ENCODE measurements at regions not wholly inside any gene's neighbourhood (a gene's known extent, or its start where the extent isn't known, plus 50 kb on each side); places are given as distances from the start of the nearest gene placed in this dataset.

- no peak for TF ChIP-seq CBX8 (IDR thresholded peaks at IDR 0.05)
- TF ChIP-seq ELK1 (IDR thresholded peaks at IDR 0.05; ENCODE audit: low read depth, low read length) = no peak
- TF ChIP-seq POLR2AphosphoS2 (conservative IDR thresholded peaks at IDR 0.05; ENCODE audit: low read length) = no peak
- TF ChIP-seq KDM1A (IDR thresholded peaks at IDR 0.05; ENCODE audit: low read depth) = no peak
- TF ChIP-seq POLR2A (IDR thresholded peaks at IDR 0.05; ENCODE audit: low read length) = no peak
- TF ChIP-seq CTCF (IDR thresholded peaks at IDR 0.05) = no peak
- TF ChIP-seq HEYL (CRISPR knock-in tag; IDR thresholded peaks at IDR 0.05) = no peak
- TF ChIP-seq MAFK (IDR thresholded peaks at IDR 0.05; ENCODE audit: partially characterized antibody) = no peak
- TF ChIP-seq CBX2 (IDR thresholded peaks at IDR 0.05; ENCODE audit: borderline replicate concordance, low read depth) = no peak
- no peak for TF ChIP-seq REST (IDR thresholded peaks at IDR 0.05)
Measured at GRCh38 chr6:105488516-105489215, 85.8 kb upstream of the PREP start.
